Spinal cord (tissue), 9 donors: ENCODE measurements at regions not wholly inside any gene's neighbourhood (a gene's known extent, or its start where the extent isn't known, plus 50 kb on each side); places are given as distances from the start of the nearest gene placed in this dataset.

Experiments used
- DNase-seq, 6 donors: peaks; one replicate each; pipeline versions ENCODE4 v3.0.0 to v3.0.0-alpha.2; 2013 to 2015; ENCODE audit warnings: low spot score in 6 of 6, low read depth in 4 of 6
- H3K27ac ChIP-seq: one replicate; pipeline ENCODE4 v1.5.1; 2013; ENCODE audit warnings: low read depth, low read length, control low read depth
- H3K27me3 ChIP-seq: one replicate; pipeline ENCODE4 v1.6.1; 2013; ENCODE audit warnings: low read length; ENCODE audit not compliant: control insufficient read depth, insufficient read depth
- H3K36me3 ChIP-seq: one replicate; pipeline ENCODE4 v1.6.1; 2013; ENCODE audit warnings: low read length; ENCODE audit not compliant: control insufficient read depth, insufficient read depth
- H3K4me1 ChIP-seq: one replicate; pipeline ENCODE4 v1.6.1; 2013; ENCODE audit warnings: low read length; ENCODE audit not compliant: control insufficient read depth, insufficient read depth
- H3K4me3 ChIP-seq: one replicate; pipeline ENCODE4 v1.5.1; 2013; ENCODE audit warnings: low read depth, low read length, control low read depth
- H3K9me3 ChIP-seq: one replicate; pipeline ENCODE4 v1.6.1; 2013; ENCODE audit warnings: low read length; ENCODE audit not compliant: control insufficient read depth, insufficient read depth
- WGBS: methylation state at CpG from one replicate; pipeline ENCODE4 v1.1.5; 2013; ENCODE audit warnings: missing lambda C conversion rate; ENCODE audit not compliant: insufficient coverage; 5-methylcytosine and 5-hydroxymethylcytosine counted together
- donor health status: healthy.

GRCh38 chr16:50430076-50430475 is 61.3 kb upstream of the BRD7 start:
- peaks cover 2% of the 10 kb centered on the region for H3K9me3 ChIP-seq
- 100% methylated on average over 1 of the region's 3 CpGs for WGBS
- H3K27ac ChIP-seq: no peak overlapping the region
- DNase-seq: no peak
- H3K4me3 ChIP-seq: no peak overlapping the region
- peaks cover 2% of the 10 kb centered on the region for H3K4me1 ChIP-seq
- H3K27me3 ChIP-seq: no peaks in the 10 kb centered on the region
- no peaks in the 10 kb centered on the region for H3K36me3 ChIP-seq

GRCh38 chr16:50428742-50429141 is 60.0 kb upstream of the BRD7 start:
- Histone ChIP-seq H3K4me3 (no peak overlapping the region), H3K27me3 (no peaks in the 10 kb centered on the region), H3K4me1 (no peaks in the 10 kb centered on the region), H3K9me3 (peaks cover 2% of the 10 kb centered on the region), H3K27ac (no peak overlapping the region), H3K36me3 (no peaks in the 10 kb centered on the region)
- DNase-seq: no peak

DNA sequence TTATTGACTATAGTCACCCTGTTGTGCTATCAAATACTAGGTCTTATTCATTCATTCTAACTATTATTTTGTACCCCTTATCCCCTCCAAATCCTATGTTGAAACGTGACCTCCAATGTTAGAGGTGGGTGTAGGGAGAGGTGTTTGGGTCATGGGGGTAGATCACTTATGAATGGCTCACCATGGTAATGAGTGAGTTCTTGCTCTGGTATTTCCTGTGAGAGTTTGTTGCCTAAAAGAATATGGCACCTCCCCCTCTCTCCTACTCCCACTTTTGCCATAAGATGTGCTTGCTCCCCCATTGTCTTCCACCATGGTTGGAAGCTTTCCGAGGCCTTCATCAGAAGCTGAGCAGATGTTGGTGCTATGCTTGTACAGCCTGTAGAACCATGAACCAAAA is 59.3 kb upstream of the BRD7 start:
- Histone ChIP-seq H3K9me3 (peaks cover 2% of the 10 kb centered on the region), H3K4me3 (no peak overlapping the region), H3K27ac (no peak overlapping the region), H3K36me3 (no peaks in the 10 kb centered on the region), H3K4me1 (no peaks in the 10 kb centered on the region), H3K27me3 (no peaks in the 10 kb centered on the region)
- WGBS: 100% methylated on average over 1 of the region's 2 CpGs
- DNase-seq: no peak

GRCh38 chr16:50427107-50427506 is 58.3 kb upstream of the BRD7 start:
- DNase-seq: no peak
- WGBS: 100% methylated on average over 2 of the region's 6 CpGs
- Histone ChIP-seq H3K4me3 (no peak overlapping the region), H3K27me3 (no peaks in the 10 kb centered on the region), H3K36me3 (no peaks in the 10 kb centered on the region), H3K4me1 (no peaks in the 10 kb centered on the region), H3K27ac (no peak overlapping the region), H3K9me3 (peaks cover 2% of the 10 kb centered on the region)

DNA sequence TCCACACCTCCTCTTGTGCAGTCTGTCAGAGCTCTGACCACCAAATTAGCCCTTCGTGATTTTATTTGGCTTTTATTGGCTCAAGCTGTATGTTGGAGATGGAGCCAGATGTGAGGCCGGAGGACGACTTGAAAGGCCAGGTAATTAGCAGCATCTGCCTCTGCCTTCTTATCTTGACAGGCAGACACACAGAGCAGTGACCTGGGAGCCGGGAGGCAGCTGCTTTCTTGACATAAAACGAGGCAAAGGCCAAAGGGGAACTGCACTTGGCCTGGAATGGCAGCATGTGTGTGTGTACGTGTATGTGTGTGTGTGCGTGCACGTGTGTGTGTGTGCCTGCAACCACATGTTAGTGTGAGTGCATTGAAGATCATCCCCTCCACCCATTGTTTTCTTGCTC is 56.9 kb upstream of the BRD7 start:
- Histone ChIP-seq H3K9me3 (peaks cover 2% of the 10 kb centered on the region), H3K27ac (no peak overlapping the region), H3K27me3 (no peaks in the 10 kb centered on the region), H3K4me3 (no peak overlapping the region), H3K36me3 (no peaks in the 10 kb centered on the region), H3K4me1 (no peaks in the 10 kb centered on the region)
- WGBS: 46% methylated on average over 5 of the region's 8 CpGs
- DNase-seq: peak in 1 of 6 donors; percentile 33

GRCh38 chr16:50425044-50425443 is 56.3 kb upstream of the BRD7 start:
- no peak overlapping the region for H3K27ac ChIP-seq

GRCh38 chr16:50422926-50423325 is 54.1 kb upstream of the BRD7 start:
- Histone ChIP-seq H3K27me3 (no peaks in the 10 kb centered on the region), H3K36me3 (no peaks in the 10 kb centered on the region), H3K9me3 (peaks cover 9% of the 10 kb centered on the region), H3K4me1 (no peaks in the 10 kb centered on the region), H3K27ac (no peak overlapping the region), H3K4me3 (no peak overlapping the region)
- WGBS: no CpG with 5 or more reads among the region's 1 CpG
- DNase-seq: no peak

More at GRCh38 chr16:50425044-50425443, 56.3 kb upstream of the BRD7 start:
- H3K36me3 ChIP-seq: no peaks in the 10 kb centered on the region
- H3K4me1 ChIP-seq: no peaks in the 10 kb centered on the region
- WGBS: 86% methylated on average over 3 of the region's 3 CpGs
- no peaks in the 10 kb centered on the region for H3K27me3 ChIP-seq
- H3K9me3 ChIP-seq: peaks cover 3% of the 10 kb centered on the region
- no peak overlapping the region for H3K4me3 ChIP-seq
- DNase-seq: no peak

- no peak overlapping the region for H3K27ac ChIP-seq
- no peak overlapping the region for H3K4me3 ChIP-seq
- no peaks in the 10 kb centered on the region for H3K36me3 ChIP-seq
- H3K27me3 ChIP-seq: no peaks in the 10 kb centered on the region
- DNase-seq: no peak
- peaks cover 11% of the 10 kb centered on the region for H3K9me3 ChIP-seq
- no peaks in the 10 kb centered on the region for H3K4me1 ChIP-seq
Measured at GRCh38 chr16:50419116-50419515, 50.3 kb upstream of the BRD7 start.
